Sigmoid colon (tissue), 4 donors: ENCODE measurements at regions not wholly inside any gene's neighbourhood (a gene's known extent, or its start where the extent isn't known, plus 50 kb on each side); places are given as distances from the start of the nearest gene placed in this dataset.

ENCODE experiments used
- EP300 ChIP-seq, 4 donors: sonication (generic); formaldehyde crosslinking; IDR thresholded peaks; one replicate each; pipeline ENCODE4 v1.6.1; 2017; ENCODE audit warnings: antibody characterized with exemption in 4 of 4
- POLR2A ChIP-seq, 2 donors: fragments of 450-650 bp; IDR thresholded peaks; one replicate each; pipeline ENCODE4 v1.6.1; 2016; ENCODE audit warnings: antibody characterized with exemption in 2 of 2, mild to moderate bottlenecking in 2 of 2, moderate library complexity in 2 of 2
- POLR2AphosphoS5 ChIP-seq, 4 donors: sonication (generic); formaldehyde crosslinking; IDR thresholded peaks; one replicate each; pipeline ENCODE4 v1.6.1; 2017; ENCODE audit warnings: antibody characterized with exemption in 4 of 4
- TF ChIP-seq, protein P1 (sequence below), 4 experiments: fragments of 450-650 bp in 3 of 4; fragments of 200-600 bp in 1 of 4; IDR thresholded peaks; one replicate each; pipeline ENCODE4 v1.5.1; 2016 to 2019; ENCODE audit warnings: antibody characterized with exemption in 4 of 4, mild to moderate bottlenecking in 3 of 4, moderate library complexity in 2 of 4

GRCh38 chr1:178021950-178022349 lies 52.1 kb upstream of the SEC16B start:
- TF ChIP-seq POLR2A (IDR thresholded peaks at IDR 0.05) (no peak), EP300 (IDR thresholded peaks at IDR 0.05) (no peak), POLR2AphosphoS5 (IDR thresholded peaks at IDR 0.05) (no peak)
- TF ChIP-seq, protein P1, sequence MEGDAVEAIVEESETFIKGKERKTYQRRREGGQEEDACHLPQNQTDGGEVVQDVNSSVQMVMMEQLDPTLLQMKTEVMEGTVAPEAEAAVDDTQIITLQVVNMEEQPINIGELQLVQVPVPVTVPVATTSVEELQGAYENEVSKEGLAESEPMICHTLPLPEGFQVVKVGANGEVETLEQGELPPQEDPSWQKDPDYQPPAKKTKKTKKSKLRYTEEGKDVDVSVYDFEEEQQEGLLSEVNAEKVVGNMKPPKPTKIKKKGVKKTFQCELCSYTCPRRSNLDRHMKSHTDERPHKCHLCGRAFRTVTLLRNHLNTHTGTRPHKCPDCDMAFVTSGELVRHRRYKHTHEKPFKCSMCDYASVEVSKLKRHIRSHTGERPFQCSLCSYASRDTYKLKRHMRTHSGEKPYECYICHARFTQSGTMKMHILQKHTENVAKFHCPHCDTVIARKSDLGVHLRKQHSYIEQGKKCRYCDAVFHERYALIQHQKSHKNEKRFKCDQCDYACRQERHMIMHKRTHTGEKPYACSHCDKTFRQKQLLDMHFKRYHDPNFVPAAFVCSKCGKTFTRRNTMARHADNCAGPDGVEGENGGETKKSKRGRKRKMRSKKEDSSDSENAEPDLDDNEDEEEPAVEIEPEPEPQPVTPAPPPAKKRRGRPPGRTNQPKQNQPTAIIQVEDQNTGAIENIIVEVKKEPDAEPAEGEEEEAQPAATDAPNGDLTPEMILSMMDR (IDR thresholded peaks at IDR 0.05) = no peak
